Kidney tubule cell (primary cell): ENCODE measurements at regions not wholly inside any gene's neighbourhood (a gene's known extent, or its start where the extent isn't known, plus 50 kb on each side); places are given as distances from the start of the nearest gene placed in this dataset.

Source experiments
- DNase-seq: peaks from one replicate; pipeline ENCODE4 v3.0.0-alpha.2; 2018; ENCODE audit warnings: low spot score

GRCh38 chr2:23286758-23287704 lies 97.9 kb upstream of the KLHL29 start:
- peak; percentile 57 for DNase-seq

- no peak for DNase-seq
Observed at GRCh38 chr2:23289671-23290070, 95.3 kb upstream of the KLHL29 start.

GRCh38 chr2:23291239-23291638 lies 93.7 kb upstream of the KLHL29 start:
- no peak for DNase-seq

GRCh38 chr2:23292024-23292423 lies 93.0 kb upstream of the KLHL29 start:
- DNase-seq = no peak

- peak; percentile 45 for DNase-seq
Observed at GRCh38 chr2:23293063-23293462, 91.9 kb upstream of the KLHL29 start.

GRCh38 chr2:23293731-23294130 lies 91.2 kb upstream of the KLHL29 start:
- DNase-seq = no peak

- no peak for DNase-seq
Observed at GRCh38 chr2:23294238-23294637, 90.7 kb upstream of the KLHL29 start.

- no peak for DNase-seq
Observed at GRCh38 chr2:23296691-23297090, 88.3 kb upstream of the KLHL29 start.

GRCh38 chr2:23297112-23297511 lies 87.9 kb upstream of the KLHL29 start:
- no peak for DNase-seq

- no peak for DNase-seq
Observed at GRCh38 chr2:23298551-23298950, 86.4 kb upstream of the KLHL29 start.

- no peak for DNase-seq
Observed at GRCh38 chr2:23299476-23300195, 85.3 kb upstream of the KLHL29 start.

- no peak for DNase-seq
Observed at GRCh38 chr2:23301136-23301535, 83.8 kb upstream of the KLHL29 start.

GRCh38 chr2:23302591-23302990 lies 82.4 kb upstream of the KLHL29 start:
- DNase-seq = no peak

GRCh38 chr2:23306401-23306800 lies 78.6 kb upstream of the KLHL29 start:
- DNase-seq = no peak

GRCh38 chr2:23311186-23311585 lies 73.8 kb upstream of the KLHL29 start:
- DNase-seq = no peak

GRCh38 chr2:23312996-23313606 lies 71.9 kb upstream of the KLHL29 start:
- DNase-seq = no peak

GRCh38 chr2:23314687-23315086 lies 70.3 kb upstream of the KLHL29 start:
- DNase-seq = no peak

- no peak for DNase-seq
Observed at GRCh38 chr2:23320058-23320457, 64.9 kb upstream of the KLHL29 start.

- no peak for DNase-seq
Observed at GRCh38 chr2:23321751-23322150, 63.2 kb upstream of the KLHL29 start.

GRCh38 chr2:23322567-23323197 lies 62.3 kb upstream of the KLHL29 start:
- DNase-seq = no peak

GRCh38 chr2:23323198-23323916 lies 61.6 kb upstream of the KLHL29 start:
- no peak for DNase-seq
